GM12872 (cell line): ENCODE measurements at regions not wholly inside any gene's neighbourhood (a gene's known extent, or its start where the extent isn't known, plus 50 kb on each side); places are given as distances from the start of the nearest gene placed in this dataset.

Experiments
- TF ChIP-seq, protein P1 (sequence below): IDR thresholded peaks from 3 replicates; pipeline ENCODE4 v1.5.1; 2011; ENCODE audit warnings: low read depth, mild to moderate bottlenecking, low read length, moderate library complexity; ENCODE audit not compliant: insufficient read depth

DNA sequence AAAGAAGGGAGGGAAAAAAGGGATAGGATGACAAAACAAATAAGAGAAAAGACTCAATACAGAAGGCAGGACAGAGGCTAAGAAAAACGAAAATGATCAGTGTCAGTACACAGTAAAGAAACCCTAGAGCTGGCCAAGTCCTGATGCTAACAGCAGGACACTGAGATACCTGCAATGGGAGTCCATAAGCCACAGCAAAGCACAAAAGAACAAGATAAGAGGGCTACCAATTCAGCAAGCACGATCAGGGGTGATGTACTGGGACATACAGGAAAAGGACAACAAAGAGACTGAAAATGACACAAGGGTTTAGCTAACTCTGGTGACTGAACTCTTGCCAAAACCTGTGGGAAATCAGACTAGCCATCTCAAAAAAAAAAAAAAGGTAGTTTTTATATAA, 1072.6 kb upstream of the COX7C start:
- TF ChIP-seq, protein P1, sequence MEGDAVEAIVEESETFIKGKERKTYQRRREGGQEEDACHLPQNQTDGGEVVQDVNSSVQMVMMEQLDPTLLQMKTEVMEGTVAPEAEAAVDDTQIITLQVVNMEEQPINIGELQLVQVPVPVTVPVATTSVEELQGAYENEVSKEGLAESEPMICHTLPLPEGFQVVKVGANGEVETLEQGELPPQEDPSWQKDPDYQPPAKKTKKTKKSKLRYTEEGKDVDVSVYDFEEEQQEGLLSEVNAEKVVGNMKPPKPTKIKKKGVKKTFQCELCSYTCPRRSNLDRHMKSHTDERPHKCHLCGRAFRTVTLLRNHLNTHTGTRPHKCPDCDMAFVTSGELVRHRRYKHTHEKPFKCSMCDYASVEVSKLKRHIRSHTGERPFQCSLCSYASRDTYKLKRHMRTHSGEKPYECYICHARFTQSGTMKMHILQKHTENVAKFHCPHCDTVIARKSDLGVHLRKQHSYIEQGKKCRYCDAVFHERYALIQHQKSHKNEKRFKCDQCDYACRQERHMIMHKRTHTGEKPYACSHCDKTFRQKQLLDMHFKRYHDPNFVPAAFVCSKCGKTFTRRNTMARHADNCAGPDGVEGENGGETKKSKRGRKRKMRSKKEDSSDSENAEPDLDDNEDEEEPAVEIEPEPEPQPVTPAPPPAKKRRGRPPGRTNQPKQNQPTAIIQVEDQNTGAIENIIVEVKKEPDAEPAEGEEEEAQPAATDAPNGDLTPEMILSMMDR, result no peak

DNA sequence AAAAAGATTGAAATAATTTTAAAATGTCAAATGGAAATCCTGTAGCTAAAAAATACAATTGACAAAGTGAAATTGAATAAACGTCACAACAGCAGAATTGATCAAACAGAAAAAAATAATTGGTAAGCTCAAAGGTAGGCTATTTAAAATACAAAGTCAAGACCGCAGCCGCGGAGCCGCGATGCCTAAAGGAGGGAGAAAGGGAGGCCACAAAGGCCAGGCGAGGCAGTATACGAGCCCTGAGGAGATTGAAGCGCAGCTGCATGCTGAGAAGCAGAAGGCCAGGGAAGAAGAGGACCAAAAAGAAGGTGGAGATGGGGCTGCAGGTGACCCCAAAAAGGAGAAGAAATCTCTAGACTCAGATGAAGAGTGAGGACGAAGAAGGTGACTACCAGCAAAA, 1068.5 kb upstream of the COX7C start:
- TF ChIP-seq, protein P1, result no peak

DNA sequence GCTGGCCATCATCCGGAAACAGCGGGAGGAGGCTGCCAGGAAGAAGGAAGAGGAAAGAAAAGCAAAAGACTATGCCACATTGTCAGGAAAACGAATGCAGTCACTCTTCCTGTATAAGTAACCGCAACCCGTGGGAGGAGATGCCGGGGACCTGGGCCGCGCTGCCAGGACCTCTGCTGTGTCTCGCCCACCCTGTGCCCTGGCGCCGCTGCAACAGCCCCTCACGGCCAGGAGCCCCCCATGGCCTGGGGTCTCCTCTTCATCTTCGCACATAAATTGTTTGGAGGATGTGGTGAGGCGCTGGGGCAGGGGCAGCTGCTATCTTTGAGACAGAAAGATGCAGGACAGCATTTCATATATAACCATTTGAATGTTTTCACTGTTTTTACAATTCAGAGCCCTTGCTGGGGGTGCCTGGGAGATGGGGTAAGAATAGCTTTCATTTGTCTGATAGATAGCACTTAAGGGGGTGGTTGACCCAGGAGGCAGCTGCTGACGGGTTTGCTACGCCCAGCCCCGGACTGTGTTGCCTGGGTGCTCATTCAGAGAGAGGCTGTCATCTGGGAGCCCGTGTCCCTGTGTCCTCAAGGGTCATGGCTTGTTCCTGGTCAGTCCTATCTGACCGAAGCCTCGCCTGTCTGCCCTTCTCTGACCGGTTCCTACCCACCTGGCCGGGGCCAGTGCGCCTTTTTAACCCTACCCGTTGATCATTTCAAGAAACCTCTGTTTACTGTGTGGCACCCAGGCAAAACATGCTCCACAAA, 1067.7 kb upstream of the COX7C start:
- TF ChIP-seq, protein P1, result no peak

DNA sequence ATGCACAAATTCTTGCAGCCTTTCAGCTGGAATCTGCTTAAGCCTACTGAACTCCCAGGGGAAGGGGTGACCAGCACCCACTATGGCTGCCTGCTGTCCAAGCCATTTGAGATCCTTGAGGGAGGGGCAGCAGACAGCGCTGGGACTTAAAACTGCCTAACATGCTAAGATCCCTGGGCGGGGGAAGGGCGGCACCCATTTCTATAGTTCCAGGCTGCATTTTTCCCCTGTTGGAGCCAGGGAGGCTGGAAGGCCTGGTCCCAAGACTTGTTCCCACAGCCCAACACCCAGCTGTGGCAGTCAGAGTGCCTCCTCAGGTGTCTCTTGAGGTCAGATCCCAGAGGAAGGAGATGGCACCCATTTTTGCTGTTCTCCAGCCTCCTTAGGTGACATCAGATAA, 1061.3 kb upstream of the COX7C start:
- TF ChIP-seq, protein P1, result no peak

DNA sequence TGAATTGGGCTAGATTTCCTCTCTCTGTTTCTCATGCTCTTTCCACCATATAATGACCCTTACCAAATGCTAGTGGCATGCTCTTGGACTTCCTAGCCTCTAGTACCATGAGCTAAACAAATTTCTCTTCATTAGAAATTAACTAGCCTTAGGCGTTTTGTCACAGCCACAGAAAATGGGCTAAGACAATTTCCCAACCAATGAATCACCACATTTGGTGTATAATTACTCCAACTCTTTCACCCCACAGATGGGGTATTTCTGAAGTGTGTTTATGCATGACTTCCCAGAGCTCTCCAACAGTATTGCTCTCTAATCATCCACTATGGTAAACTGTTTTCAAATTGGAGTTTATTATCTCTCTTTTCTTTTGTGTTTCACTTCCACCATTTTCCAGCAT, 1041.1 kb upstream of the COX7C start:
- TF ChIP-seq, protein P1, result no peak

DNA sequence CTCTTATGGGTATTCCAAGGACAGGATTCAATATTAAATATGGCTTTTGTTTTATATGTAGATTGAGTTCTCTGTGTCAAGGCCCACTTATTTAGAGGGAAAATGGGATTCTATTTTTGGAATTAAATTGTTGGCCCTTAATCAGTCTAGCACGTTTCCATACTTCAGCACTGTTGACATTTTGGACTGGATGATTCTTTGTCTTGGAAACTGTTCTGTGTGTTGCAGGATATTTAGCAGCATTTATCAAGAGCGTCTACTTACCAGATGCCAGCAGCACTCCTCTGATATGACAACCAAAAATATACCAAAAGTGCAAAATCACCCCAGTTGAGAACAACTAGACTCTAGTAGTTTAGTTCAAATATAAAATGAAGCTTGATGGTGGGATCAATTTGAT, 1027.0 kb upstream of the COX7C start:
- TF ChIP-seq, protein P1, result no peak

DNA sequence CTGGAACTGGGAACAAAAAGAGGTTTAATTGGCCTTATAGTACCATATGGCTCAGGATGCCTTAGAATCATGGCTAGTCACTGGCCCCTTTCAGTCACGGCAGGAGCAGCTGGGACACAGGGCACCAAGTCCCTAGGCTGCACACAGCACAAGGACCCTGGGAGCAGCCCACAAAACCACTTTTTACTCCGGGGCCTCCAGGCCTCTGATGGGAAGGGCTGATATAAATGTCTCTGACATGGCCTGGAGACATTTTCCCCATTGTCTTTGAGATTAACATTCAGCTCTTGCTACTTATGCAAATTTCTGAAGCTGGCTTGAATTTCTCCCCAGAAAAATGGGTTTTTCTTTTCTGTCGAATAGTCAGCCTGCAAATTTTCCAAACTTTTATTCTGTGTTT, 1026.4 kb upstream of the COX7C start:
- TF ChIP-seq, protein P1, result no peak
